GM06990 (cell line): ENCODE measurements at regions not wholly inside any gene's neighbourhood (a gene's known extent, or its start where the extent isn't known, plus 50 kb on each side); places are given as distances from the start of the nearest gene placed in this dataset.

Experiments used
- DNase-seq: peaks from one replicate; pipeline ENCODE4 v3.0.0-alpha.2; 2011; ENCODE audit not compliant: insufficient read length; ENCODE audit errors: extremely low read depth
- H3K27me3 ChIP-seq: replicated peaks from 2 replicates; pipeline ENCODE4 v1.6.0; 2011; ENCODE audit warnings: low read length; ENCODE audit not compliant: control insufficient read depth, insufficient read depth
- H3K36me3 ChIP-seq: 2 replicates; pipeline ENCODE4 v1.5.1; 2011; ENCODE audit warnings: low read length; ENCODE audit not compliant: control insufficient read depth, insufficient read depth
- H3K4me3 ChIP-seq: replicated peaks from 2 replicates; pipeline ENCODE4 v1.5.1; 2011; ENCODE audit warnings: low read depth, mild to moderate bottlenecking, control low read depth, low read length
- CTCF ChIP-seq: IDR thresholded peaks from 2 replicates; pipeline ENCODE4 v1.5.1; 2011; ENCODE audit warnings: low read length, control low read depth, mild to moderate bottlenecking, inconsistent platforms; ENCODE audit not compliant: insufficient read depth, poor library complexity, severe bottlenecking

- no peaks in the 10 kb centered on the region for H3K36me3 ChIP-seq
- TF ChIP-seq CTCF: no peak
- no peak for DNase-seq
- H3K4me3 ChIP-seq: no peak overlapping the region
- H3K27me3 ChIP-seq: no peaks in the 10 kb centered on the region
These were observed 56.0 kb upstream of the RPS23 start for GRCh38 chr5:82334085-82334692.

GRCh38 chr5:82332886-82333615 lies 54.9 kb upstream of the RPS23 start:
- TF ChIP-seq CTCF: no peak
- no peak for DNase-seq
- no peak overlapping the region for H3K4me3 ChIP-seq
- no peaks in the 10 kb centered on the region for H3K27me3 ChIP-seq
- H3K36me3 ChIP-seq: no peaks in the 10 kb centered on the region

DNA sequence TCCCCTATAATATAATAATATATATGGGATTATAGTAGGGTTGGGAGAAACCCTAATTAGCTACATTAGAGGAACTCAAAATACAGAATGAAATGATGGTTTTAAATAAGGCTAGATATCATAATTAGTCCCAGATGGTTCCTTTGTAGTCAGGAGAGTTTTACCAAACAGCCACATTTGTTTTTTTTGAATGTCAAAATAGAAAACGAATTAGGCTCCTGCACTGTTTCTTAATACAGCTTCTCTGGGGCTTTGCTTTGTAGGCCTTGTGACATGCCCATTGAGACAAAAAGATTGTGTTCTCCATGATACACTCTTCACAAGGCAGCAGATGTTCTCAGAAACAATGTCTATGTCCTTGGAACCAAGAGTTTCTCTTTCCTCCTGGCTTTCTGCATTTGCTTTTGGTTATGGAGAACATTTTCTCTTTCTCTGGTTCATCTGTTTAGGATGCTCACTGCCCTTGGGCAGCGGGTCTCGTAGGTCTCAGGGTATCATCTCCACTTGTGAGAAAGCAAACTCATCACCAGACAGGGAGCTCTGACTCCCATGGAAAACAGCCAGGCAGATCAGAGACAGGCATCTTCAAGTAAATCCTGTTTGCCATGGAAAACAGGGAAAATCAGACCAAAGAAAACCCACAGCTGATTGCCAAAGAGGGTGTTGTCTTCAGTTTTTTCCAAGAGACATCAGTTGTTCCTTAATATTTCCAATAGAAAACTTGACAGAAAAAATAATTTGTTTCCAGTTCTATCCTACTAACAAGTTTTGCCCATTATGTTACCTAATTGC lies 54.1 kb upstream of the RPS23 start:
- no peaks in the 10 kb centered on the region for H3K36me3 ChIP-seq
- no peak for DNase-seq
- no peaks in the 10 kb centered on the region for H3K27me3 ChIP-seq
- TF ChIP-seq CTCF: no peak
- no peak overlapping the region for H3K4me3 ChIP-seq

DNA sequence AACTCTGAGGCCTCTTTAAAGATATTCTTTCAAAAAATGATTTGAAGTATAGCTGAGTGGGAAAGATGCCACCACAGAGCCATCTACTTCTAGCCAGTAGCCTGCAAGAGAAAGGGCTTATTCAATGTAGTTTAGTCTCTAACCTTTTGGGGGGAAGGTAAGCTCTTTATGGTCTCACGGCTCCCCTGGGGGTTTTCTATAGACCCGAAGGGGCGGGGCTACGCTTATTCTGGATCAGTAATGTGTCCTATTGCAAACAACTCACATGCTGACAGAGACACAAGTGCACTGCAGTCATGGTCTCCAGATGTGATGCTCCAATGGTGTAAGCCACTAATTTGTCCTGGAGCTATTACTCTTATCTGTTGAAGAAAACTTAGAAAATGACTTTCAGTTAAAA lies 53.4 kb upstream of the RPS23 start:
- no peak for DNase-seq
- H3K4me3 ChIP-seq: no peak overlapping the region
- H3K36me3 ChIP-seq: no peaks in the 10 kb centered on the region
- no peak for TF ChIP-seq CTCF
- no peaks in the 10 kb centered on the region for H3K27me3 ChIP-seq

DNA sequence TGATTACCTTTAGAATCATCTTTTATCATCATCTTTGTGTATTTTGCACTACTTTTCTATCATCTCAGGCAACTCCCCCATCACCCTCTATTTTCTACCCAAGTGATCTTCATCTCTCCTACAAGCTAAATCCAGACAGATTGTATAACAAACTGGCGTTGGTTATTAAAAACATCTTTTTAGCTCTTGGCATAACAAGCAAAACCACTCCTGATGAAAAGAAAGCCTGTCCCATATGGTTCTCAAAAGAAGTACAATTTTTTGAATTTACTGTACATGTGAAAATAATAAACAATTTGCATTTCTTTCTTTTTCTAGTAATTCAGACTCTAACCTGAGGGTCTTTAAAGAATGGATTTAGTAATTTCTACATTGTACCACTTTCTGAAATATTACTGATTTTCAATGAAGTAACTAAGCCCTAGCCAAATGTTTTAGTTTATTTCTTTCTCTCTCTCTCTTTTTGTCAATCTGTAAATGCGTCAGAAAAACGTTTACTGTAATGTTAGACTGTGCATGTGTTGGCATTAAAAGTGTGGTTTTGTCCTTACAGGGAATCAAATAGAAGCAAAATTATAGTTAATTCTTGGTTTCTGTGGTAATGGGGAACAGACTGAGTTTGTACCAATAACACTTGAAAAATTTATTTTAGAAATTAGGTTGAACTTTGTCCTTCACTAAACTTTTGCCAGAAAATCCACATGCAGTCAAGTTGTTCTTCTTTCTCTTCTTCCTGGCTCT lies 52.5 kb upstream of the RPS23 start:
- Histone ChIP-seq H3K27me3 (no peaks in the 10 kb centered on the region), H3K36me3 (no peaks in the 10 kb centered on the region), H3K4me3 (no peak overlapping the region)
- DNase-seq: no peak
- no peak for TF ChIP-seq CTCF
